Heart left ventricle (tissue), 16 donors: ENCODE measurements at regions not wholly inside any gene's neighbourhood (a gene's known extent, or its start where the extent isn't known, plus 50 kb on each side); places are given as distances from the start of the nearest gene placed in this dataset.

Experiments used
- ATAC-seq, 4 donors: fragments of 200-7000 bp; cut with Tn5 transposase; one replicate each; pipeline ENCODE4 v1.9.1; 2020 to 2022; ENCODE audit warnings: moderate library complexity in 4 of 4, mild to moderate bottlenecking in 3 of 4, moderate number of reproducible peaks in 1 of 4
- DNase-seq, 5 donors: peaks; one replicate each; pipeline ENCODE4 v3.0.0-alpha.2; 2020
- H3K27ac ChIP-seq, 12 donors: fragments of 200-600 bp; sonication (generic) in 4 of 12; one replicate each; pipeline versions ENCODE4 v1.5.0 to v1.8.0; 2016 to 2022; ENCODE audit warnings: mild to moderate bottlenecking in 2 of 12
- H3K27me3 ChIP-seq, 9 donors: fragments of 200-600 bp; sonication (generic) in 2 of 9; one replicate each; pipeline versions ENCODE4 v1.5.1 to v1.8.0; 2016 to 2022; ENCODE audit warnings: mild to moderate bottlenecking in 3 of 9
- H3K36me3 ChIP-seq, 9 donors: fragments of 200-600 bp; sonication (generic) in 2 of 9; one replicate each; pipeline versions ENCODE4 v1.5.0 to v1.8.0; 2018 to 2022; ENCODE audit warnings: mild to moderate bottlenecking in 2 of 9
- H3K4me1 ChIP-seq, 12 donors: fragments of 200-600 bp; sonication (generic) in 4 of 12; one replicate each; pipeline versions ENCODE4 v1.5.0 to v1.8.0; 2016 to 2022; ENCODE audit warnings: mild to moderate bottlenecking in 3 of 12
- H3K4me3 ChIP-seq, 12 donors: fragments of 200-600 bp; sonication (generic) in 4 of 12; one replicate each; pipeline versions ENCODE4 v1.5.0 to v1.8.0; 2017 to 2022; ENCODE audit warnings: mild to moderate bottlenecking in 9 of 12, moderate library complexity in 4 of 12
- H3K9me3 ChIP-seq, 12 donors: fragments of 200-600 bp; sonication (generic) in 4 of 12; one replicate each; pipeline versions ENCODE4 v1.5.0 to v1.8.0; 2016 to 2022; ENCODE audit warnings: mild to moderate bottlenecking in 1 of 12
- CTCF ChIP-seq, 12 donors: fragments of 200-600 bp; sonication (generic) in 4 of 12; IDR thresholded peaks; one replicate each; pipeline versions ENCODE4 v1.5.0 to v1.8.0; 2018 to 2022; ENCODE audit warnings: antibody characterized with exemption in 12 of 12, mild to moderate bottlenecking in 5 of 12
- POLR2A ChIP-seq, 2 donors: fragments of 450-650 bp; IDR thresholded peaks; one replicate each; pipeline ENCODE4 v1.6.1; 2017; ENCODE audit warnings: antibody characterized with exemption in 2 of 2, mild to moderate bottlenecking in 2 of 2, moderate library complexity in 2 of 2
- WGBS, 4 donors: extraction: QIAGEN DNeasy Blood & Tissue Kit in 2 of 4; methylation state at CpG; one replicate each; pipeline versions ENCODE4 v1.1.5 to v1.1.7; 2013 to 2018; 5-methylcytosine and 5-hydroxymethylcytosine counted together
- intact Hi-C, 10 donors: fragments of 100-400 bp; cut with DNase I; formaldehyde crosslinking; loops; one replicate each; pipeline versions ENCODE4 v1.11.1 to v1.14.2; 2022
- donor health status: ischemic (EF 13 %, LVEDD 7.1; RV severe dilation, severe dysfunction).
- donor health status: healthy with polysubstance abuse.
- donor health status: DM: no; HTN: yes; CAD: no.
- donor health status: DM: no; HTN: no; CAD: no.
- donor health status: ischemic (EF 25% LVEDD 6.9; RV normal size, moderate dysfunction).
- donor health status: ischemic (EF 25% LVEDD 5.7; RV mildly dilated, moderate dysfunction).
- donor health status: healthy.
- donor health status: DM: yes; HTN: yes; CAD: no.
- donor health status: ischemic (EF 35%, LVEDD 5.7; RV mildly dilated, moderate dysfunction).
- donor health status: nonischemic (EF 11% LVEDD 7.7; RV severe dilation, severe dysfunction).
- donor health status: DM: yes; HTN: yes; CAD: no.
- donor health status: PGD.
- donor health status: ischemic (EF 29% LVEDD 5.4; RV normal size, mild dysfunction).
- donor health status: nonischemic (EF 23%, LVEDD 6.1; RV moderate dilation, normal function).

GRCh38 chr21:41578716-41579115, 70.8 kb upstream of the TMPRSS2 start:
- Histone ChIP-seq H3K4me1 (no peaks in the 10 kb centered on the region), H3K27ac (no peak overlapping the region), H3K9me3 (peaks cover 0 to 44% (median 24%) of the 10 kb centered on the region in 12 donors), H3K27me3 (peaks cover 0 to 5% (median 0%) of the 10 kb centered on the region in 9 donors), H3K36me3 (no peaks in the 10 kb centered on the region), H3K4me3 (no peak overlapping the region)
- ATAC-seq, result no peak
- 59 to 73% (median 72%) methylated on average over 2 of the region's 2 CpGs for WGBS, 4 donors
- TF ChIP-seq CTCF (IDR thresholded peaks at IDR 0.05) (no peak), POLR2A (IDR thresholded peaks at IDR 0.05) (no peak)
- intact Hi-C loops, result no loop called here
- no peak for DNase-seq

GRCh38 chr21:41578083-41578482, 70.1 kb upstream of the TMPRSS2 start:
- H3K27ac ChIP-seq, result no peak overlapping the region
- ATAC-seq (no peak), DNase-seq (no peak)
- H3K36me3 ChIP-seq, result no peaks in the 10 kb centered on the region
- no peak overlapping the region for H3K4me3 ChIP-seq
- no peaks in the 10 kb centered on the region for H3K4me1 ChIP-seq
- peaks cover 0 to 5% (median 0%) of the 10 kb centered on the region in 9 donors for H3K27me3 ChIP-seq
- no peak for TF ChIP-seq CTCF (IDR thresholded peaks at IDR 0.05)
- TF ChIP-seq POLR2A (IDR thresholded peaks at IDR 0.05), result no peak
- H3K9me3 ChIP-seq, result peaks cover 0 to 44% (median 24%) of the 10 kb centered on the region in 12 donors
- intact Hi-C loops, result no loop called here
- WGBS, 4 donors, result 48 to 70% (median 62%) methylated on average over 1 of the region's 1 CpG

GRCh38 chr21:41576013-41576615, 68.2 kb upstream of the TMPRSS2 start:
- H3K27me3 ChIP-seq, result no peaks in the 10 kb centered on the region
- H3K9me3 ChIP-seq, result peaks cover 0 to 60% (median 31%) of the 10 kb centered on the region in 12 donors
- no peak for TF ChIP-seq POLR2A (IDR thresholded peaks at IDR 0.05)
- TF ChIP-seq CTCF (IDR thresholded peaks at IDR 0.05), result no peak
- no peak overlapping the region for H3K4me3 ChIP-seq
- intact Hi-C loops, result no loop called here
- DNase-seq (no peak), ATAC-seq (no peak)
- H3K4me1 ChIP-seq, result no peaks in the 10 kb centered on the region
- H3K27ac ChIP-seq, result no peak overlapping the region
- H3K36me3 ChIP-seq, result no peaks in the 10 kb centered on the region
- 80 to 85% (median 83%) methylated on average over 4 of the region's 4 CpGs for WGBS, 4 donors

GRCh38 chr21:41573902-41574690, 66.1 kb upstream of the TMPRSS2 start:
- H3K27me3 ChIP-seq, result no peaks in the 10 kb centered on the region
- no peak overlapping the region for H3K4me3 ChIP-seq
- TF ChIP-seq POLR2A (IDR thresholded peaks at IDR 0.05) (no peak), CTCF (IDR thresholded peaks at IDR 0.05) (no peak)
- intact Hi-C loops, result no loop called here
- no peaks in the 10 kb centered on the region for H3K36me3 ChIP-seq
- peaks cover 0 to 54% (median 31%) of the 10 kb centered on the region in 12 donors for H3K9me3 ChIP-seq
- H3K4me1 ChIP-seq, result no peaks in the 10 kb centered on the region
- WGBS, 4 donors, result 77 to 90% (median 85%) methylated on average over 5 of the region's 5 CpGs
- DNase-seq (no peak), ATAC-seq (no peak)
- H3K27ac ChIP-seq, result no peak overlapping the region
